ENCODE measurements at regions not wholly inside any gene's neighbourhood (a gene's known extent, or its start where the extent isn't known, plus 50 kb on each side); places are given as distances from the start of the nearest gene placed in this dataset.

DNA sequence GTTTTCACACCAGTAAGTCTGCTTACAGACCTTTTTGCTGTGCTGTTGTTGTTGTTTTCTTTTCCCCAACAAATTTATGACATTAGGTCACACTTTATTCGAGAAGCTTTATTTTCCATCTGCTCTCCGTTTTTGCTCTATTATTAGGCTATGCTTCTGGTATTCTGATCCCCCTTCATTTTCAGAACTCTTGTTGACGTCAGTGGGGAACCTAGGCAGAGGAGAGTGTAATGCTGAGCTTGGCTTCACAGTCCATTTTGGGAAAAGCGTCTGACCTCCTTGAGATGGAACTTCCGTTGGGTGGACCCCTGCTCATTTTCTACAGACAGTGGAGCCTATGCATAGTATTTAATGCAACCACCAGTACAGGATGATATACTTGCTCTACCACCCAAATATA, 387.9 kb upstream of the MEF2C start:
- TF ChIP-seq POLR2AphosphoS5 (IDR thresholded peaks at IDR 0.05) (no peak), EP300 (IDR thresholded peaks at IDR 0.05) (no peak), POLR2A (IDR thresholded peaks at IDR 0.05) (no peak)
- TF ChIP-seq, protein P1, sequence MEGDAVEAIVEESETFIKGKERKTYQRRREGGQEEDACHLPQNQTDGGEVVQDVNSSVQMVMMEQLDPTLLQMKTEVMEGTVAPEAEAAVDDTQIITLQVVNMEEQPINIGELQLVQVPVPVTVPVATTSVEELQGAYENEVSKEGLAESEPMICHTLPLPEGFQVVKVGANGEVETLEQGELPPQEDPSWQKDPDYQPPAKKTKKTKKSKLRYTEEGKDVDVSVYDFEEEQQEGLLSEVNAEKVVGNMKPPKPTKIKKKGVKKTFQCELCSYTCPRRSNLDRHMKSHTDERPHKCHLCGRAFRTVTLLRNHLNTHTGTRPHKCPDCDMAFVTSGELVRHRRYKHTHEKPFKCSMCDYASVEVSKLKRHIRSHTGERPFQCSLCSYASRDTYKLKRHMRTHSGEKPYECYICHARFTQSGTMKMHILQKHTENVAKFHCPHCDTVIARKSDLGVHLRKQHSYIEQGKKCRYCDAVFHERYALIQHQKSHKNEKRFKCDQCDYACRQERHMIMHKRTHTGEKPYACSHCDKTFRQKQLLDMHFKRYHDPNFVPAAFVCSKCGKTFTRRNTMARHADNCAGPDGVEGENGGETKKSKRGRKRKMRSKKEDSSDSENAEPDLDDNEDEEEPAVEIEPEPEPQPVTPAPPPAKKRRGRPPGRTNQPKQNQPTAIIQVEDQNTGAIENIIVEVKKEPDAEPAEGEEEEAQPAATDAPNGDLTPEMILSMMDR (IDR thresholded peaks at IDR 0.05), result no peak

All from stomach (tissue), 4 donors.